Mesenchymal stem cell (in vitro differentiated cells and primary cell): ENCODE measurements at regions not wholly inside any gene's neighbourhood (a gene's known extent, or its start where the extent isn't known, plus 50 kb on each side); places are given as distances from the start of the nearest gene placed in this dataset.

Source experiments
- DNase-seq: peaks from one replicate; pipeline ENCODE4 v3.0.0-alpha.2; 2013
- H2AFZ ChIP-seq: one replicate; pipeline ENCODE4 v1.6.1; 2013; ENCODE audit warnings: low read depth, mild to moderate bottlenecking, control low read depth, inconsistent platforms, low read length, moderate library complexity
- H2AK5ac ChIP-seq: 2 replicates; pipeline ENCODE4 v1.6.1; 2013; ENCODE audit warnings: low read length, moderate library complexity, mild to moderate bottlenecking, inconsistent platforms; ENCODE audit not compliant: severe bottlenecking
- H2BK120ac ChIP-seq: one replicate; pipeline ENCODE4 v1.6.1; 2013; ENCODE audit warnings: low read depth, mild to moderate bottlenecking, inconsistent platforms, low read length, moderate library complexity
- H2BK12ac ChIP-seq, 2 experiments: one replicate each; pipeline ENCODE4 v1.6.1; 2013; ENCODE audit warnings: inconsistent platforms in 2 of 2, low read length in 2 of 2, mild to moderate bottlenecking in 2 of 2, moderate library complexity in 2 of 2, control low read depth in 1 of 2
- H2BK15ac ChIP-seq: one replicate; pipeline ENCODE4 v1.6.1; 2013; ENCODE audit warnings: mild to moderate bottlenecking, low read depth, inconsistent platforms; ENCODE audit not compliant: poor library complexity, severe bottlenecking
- H2BK5ac ChIP-seq: 2 replicates; pipeline ENCODE4 v1.6.1; 2013; ENCODE audit warnings: low read depth, mild to moderate bottlenecking, low read length, control low read depth, inconsistent platforms; ENCODE audit not compliant: poor library complexity, severe bottlenecking
- H3K14ac ChIP-seq, 2 experiments: one replicate each; pipeline ENCODE4 v1.6.1; 2013; ENCODE audit warnings: inconsistent platforms in 2 of 2, low read length in 2 of 2, control low read depth in 1 of 2, mild to moderate bottlenecking in 1 of 2, moderate library complexity in 1 of 2
- H3K18ac ChIP-seq, 2 experiments: one replicate each; pipeline ENCODE4 v1.6.1; 2013; ENCODE audit warnings: inconsistent platforms in 2 of 2, low read length in 2 of 2, control low read depth in 1 of 2, low read depth in 1 of 2, mild to moderate bottlenecking in 1 of 2
- H3K23ac ChIP-seq, 2 experiments: one replicate each; pipeline ENCODE4 v1.6.1; 2013; ENCODE audit warnings: inconsistent platforms in 2 of 2, low read length in 2 of 2, mild to moderate bottlenecking in 2 of 2, moderate library complexity in 2 of 2, control low read depth in 1 of 2
- H3K27ac ChIP-seq: 2 replicates; pipeline ENCODE4 v1.5.1; 2013; ENCODE audit warnings: mild to moderate bottlenecking, moderate library complexity, low read length, control low read depth, inconsistent platforms; ENCODE audit not compliant: poor library complexity, severe bottlenecking
- H3K27me3 ChIP-seq, 2 experiments: 2 replicates each; pipeline versions ENCODE4 v1.6.1 to v1.7.0; 2013; ENCODE audit warnings: low read length in 2 of 2, mild to moderate bottlenecking in 2 of 2, moderate library complexity in 2 of 2, control low read depth in 1 of 2, inconsistent platforms in 1 of 2; ENCODE audit not compliant: control insufficient read depth in 1 of 2, insufficient read depth in 1 of 2
- H3K36me3 ChIP-seq, 2 experiments: 2 replicates each; pipeline versions ENCODE4 v1.6.1 to v1.7.0; 2013; ENCODE audit warnings: low read length in 2 of 2, control low read depth in 1 of 2, inconsistent platforms in 1 of 2, low read depth in 1 of 2, mild to moderate bottlenecking in 1 of 2; ENCODE audit not compliant: insufficient read depth in 2 of 2, control insufficient read depth in 1 of 2
- H3K4ac ChIP-seq, 2 experiments: one replicate each; pipeline ENCODE4 v1.6.1; 2013; ENCODE audit warnings: inconsistent platforms in 2 of 2, low read length in 2 of 2, mild to moderate bottlenecking in 2 of 2, moderate library complexity in 2 of 2, control low read depth in 1 of 2, low read depth in 1 of 2
- H3K4me1 ChIP-seq: 2 replicates; pipeline ENCODE4 v1.6.1; 2013; ENCODE audit warnings: low read depth, low read length, control low read depth; ENCODE audit not compliant: control insufficient read depth, insufficient read depth
- H3K4me2 ChIP-seq: 2 replicates; pipeline ENCODE4 v1.6.1; 2013; ENCODE audit warnings: low read length, mild to moderate bottlenecking, inconsistent platforms; ENCODE audit not compliant: poor library complexity, severe bottlenecking
- H3K4me3 ChIP-seq, 2 experiments: 2 replicates each; pipeline versions ENCODE4 v1.5.1 to v1.7.0; 2013; ENCODE audit warnings: low read length in 2 of 2, mild to moderate bottlenecking in 2 of 2, control low read depth in 1 of 2, low read depth in 1 of 2; ENCODE audit not compliant: insufficient read depth in 1 of 2
- H3K79me1 ChIP-seq: replicated peaks from 2 replicates; pipeline ENCODE4 v1.6.1; 2013; ENCODE audit warnings: mild to moderate bottlenecking, control low read depth, low read length, inconsistent platforms; ENCODE audit not compliant: poor library complexity, severe bottlenecking
- H3K9ac ChIP-seq: 2 replicates; pipeline ENCODE4 v1.7.0; 2013; ENCODE audit warnings: mild to moderate bottlenecking, low read length, moderate library complexity
- H3K9me3 ChIP-seq: 2 replicates; pipeline ENCODE4 v1.7.0; 2013; ENCODE audit warnings: mild to moderate bottlenecking, low read length; ENCODE audit not compliant: control insufficient read depth
- H4K8ac ChIP-seq: one replicate; pipeline ENCODE4 v1.6.1; 2013; ENCODE audit warnings: inconsistent platforms, mild to moderate bottlenecking, low read length, moderate library complexity
- H4K91ac ChIP-seq: one replicate; pipeline ENCODE4 v1.6.1; 2013; ENCODE audit warnings: mild to moderate bottlenecking, low read length, inconsistent platforms
- WGBS: methylation state at CpG from one replicate; pipeline ENCODE4 v1.1.7; 2013; ENCODE audit warnings: mixed read lengths; 5-methylcytosine and 5-hydroxymethylcytosine counted together

GRCh38 chr3:79976466-79976865, 208.7 kb upstream of the ROBO1 start:
- no peaks in the 10 kb centered on the region for H3K4me1 ChIP-seq
- H4K8ac ChIP-seq: no peak overlapping the region
- no peak overlapping the region for H2AFZ ChIP-seq
- DNase-seq: no peak
- no peak overlapping the region for H3K27ac ChIP-seq
- H2BK12ac ChIP-seq: no peak overlapping the region
- no peak overlapping the region for H3K9ac ChIP-seq
- no peaks in the 10 kb centered on the region for H3K36me3 ChIP-seq
- H2BK120ac ChIP-seq: no peak overlapping the region
- H2BK5ac ChIP-seq: no peak overlapping the region
- no peak overlapping the region for H4K91ac ChIP-seq
- no peak overlapping the region for H3K4me3 ChIP-seq
- H3K23ac ChIP-seq: no peak overlapping the region
- H3K14ac ChIP-seq: no peak overlapping the region
- no peak overlapping the region for H2BK15ac ChIP-seq
- no peak overlapping the region for H2AK5ac ChIP-seq
- H3K18ac ChIP-seq: no peak overlapping the region
- no peaks in the 10 kb centered on the region for H3K9me3 ChIP-seq
- H3K27me3 ChIP-seq: no peaks in the 10 kb centered on the region
- no peaks in the 10 kb centered on the region for H3K79me1 ChIP-seq
- H3K4ac ChIP-seq: no peak overlapping the region
- WGBS: 100% methylated on average over 1 of the region's 1 CpG
- no peak overlapping the region for H3K4me2 ChIP-seq

- 77% methylated on average over 4 of the region's 5 CpGs for WGBS
- no peak overlapping the region for H2AK5ac ChIP-seq
These were observed 206.3 kb upstream of the ROBO1 start for GRCh38 chr3:79973917-79974595.

GRCh38 chr3:79973482-79973881, 205.7 kb upstream of the ROBO1 start:
- Histone ChIP-seq H2BK15ac (no peak overlapping the region), H3K23ac (no peak overlapping the region), H2AK5ac (no peak overlapping the region), H3K27me3 (no peaks in the 10 kb centered on the region), H3K9ac (no peak overlapping the region), H2AFZ (no peak overlapping the region), H3K4me2 (no peak overlapping the region), H2BK120ac (no peak overlapping the region), H3K36me3 (no peaks in the 10 kb centered on the region), H2BK5ac (no peak overlapping the region), H3K27ac (no peak overlapping the region), H4K91ac (no peak overlapping the region), H4K8ac (no peak overlapping the region), H3K4me3 (no peak overlapping the region), H2BK12ac (no peak overlapping the region), H3K9me3 (no peaks in the 10 kb centered on the region), H3K4me1 (no peaks in the 10 kb centered on the region), H3K18ac (no peak overlapping the region), H3K14ac (no peak overlapping the region), H3K4ac (no peak overlapping the region), H3K79me1 (no peaks in the 10 kb centered on the region)
- no peak for DNase-seq
- no CpG with 5 or more reads among the region's 1 CpG for WGBS

More at GRCh38 chr3:79973917-79974595, 206.3 kb upstream of the ROBO1 start:
- H3K27me3 ChIP-seq: no peaks in the 10 kb centered on the region
- H2BK15ac ChIP-seq: no peak overlapping the region
- no peak for DNase-seq
- H2BK120ac ChIP-seq: no peak overlapping the region
- no peaks in the 10 kb centered on the region for H3K9me3 ChIP-seq
- no peaks in the 10 kb centered on the region for H3K79me1 ChIP-seq
- no peak overlapping the region for H3K14ac ChIP-seq
- H3K36me3 ChIP-seq: no peaks in the 10 kb centered on the region
- no peak overlapping the region for H3K27ac ChIP-seq
- no peak overlapping the region for H3K4ac ChIP-seq
- H4K8ac ChIP-seq: no peak overlapping the region
- no peaks in the 10 kb centered on the region for H3K4me1 ChIP-seq
- no peak overlapping the region for H3K4me2 ChIP-seq
- no peak overlapping the region for H2AFZ ChIP-seq
- no peak overlapping the region for H3K23ac ChIP-seq
- no peak overlapping the region for H2BK5ac ChIP-seq
- no peak overlapping the region for H4K91ac ChIP-seq
- H2BK12ac ChIP-seq: no peak overlapping the region
- H3K18ac ChIP-seq: no peak overlapping the region
- H3K9ac ChIP-seq: no peak overlapping the region
- no peak overlapping the region for H3K4me3 ChIP-seq

GRCh38 chr3:79968418-79968817, 200.6 kb upstream of the ROBO1 start:
- DNase-seq: no peak
- Histone ChIP-seq H2BK5ac (no peak overlapping the region), H2BK15ac (no peak overlapping the region), H4K8ac (no peak overlapping the region), H3K4me2 (no peak overlapping the region), H3K14ac (no peak overlapping the region), H3K4me3 (no peak overlapping the region), H3K9ac (no peak overlapping the region), H2AK5ac (no peak overlapping the region), H4K91ac (no peak overlapping the region), H2AFZ (no peak overlapping the region), H2BK12ac (no peak overlapping the region), H3K79me1 (no peaks in the 10 kb centered on the region), H3K9me3 (peaks cover 14% of the 10 kb centered on the region), H3K4me1 (no peaks in the 10 kb centered on the region), H3K18ac (no peak overlapping the region), H3K4ac (no peak overlapping the region), H3K23ac (no peak overlapping the region), H3K27ac (no peak overlapping the region), H3K27me3 (no peaks in the 10 kb centered on the region), H3K36me3 (no peaks in the 10 kb centered on the region), H2BK120ac (no peak overlapping the region)
- WGBS: 25% methylated on average over 1 of the region's 1 CpG
